OCI-LY7 (cell line): ENCODE measurements at regions not wholly inside any gene's neighbourhood (a gene's known extent, or its start where the extent isn't known, plus 50 kb on each side); places are given as distances from the start of the nearest gene placed in this dataset.

ENCODE experiments used
- BruUV-seq: library from RNA; stranded (reverse); fragments of 400-500 nt; replicated peaks from 2 replicates; lab custom pipeline; 2021; lab: Mats Ljungman, UMichigan
- CTCF ChIA-PET: fragments of 300-600 bp; sonication (Branson Sonifier 250); formaldehyde crosslinking; loops from one replicate; lab custom pipeline; 2022; ENCODE audit warnings: antibody characterized with exemption; ENCODE audit not compliant: unreplicated experiment; lab: Charles Lee
- POLR2A ChIA-PET: fragments of 300-600 bp; sonication (Branson Sonifier 250); formaldehyde crosslinking; loops from one replicate; lab custom pipeline; 2022; ENCODE audit warnings: antibody characterized with exemption; lab: Charles Lee
- DNase-seq: peaks from one replicate; pipeline ENCODE4 v3.0.0-alpha.2; 2015; ENCODE audit warnings: low spot score
- H2AFZ ChIP-seq: fragments of 200-600 bp; sonication (generic), shearing (Covaris generic); 2 replicates; pipeline ENCODE4 v1.6.1; 2014; ENCODE audit warnings: mild to moderate bottlenecking, antibody characterized with exemption, low read length, moderate library complexity
- H3K27ac ChIP-seq: fragments of 200-600 bp; sonication (generic); 2 replicates; pipeline ENCODE4 v1.5.1; 2014; ENCODE audit warnings: mixed run types, low read depth, mild to moderate bottlenecking, moderate library complexity, low read length, inconsistent platforms; ENCODE audit not compliant: poor library complexity, severe bottlenecking
- H3K36me3 ChIP-seq: fragments of 200-600 bp; sonication (generic); 2 replicates; pipeline ENCODE4 v1.6.1; 2014; ENCODE audit warnings: mild to moderate bottlenecking, antibody characterized with exemption, low read length, moderate library complexity, mixed read lengths; ENCODE audit not compliant: insufficient read depth
- H3K4me1 ChIP-seq: fragments of 200-600 bp; sonication (generic); 2 replicates; pipeline ENCODE4 v1.5.1; 2014; ENCODE audit warnings: mild to moderate bottlenecking, low read length; ENCODE audit not compliant: insufficient read depth, poor library complexity, severe bottlenecking
- H3K4me2 ChIP-seq: fragments of 200-600 bp; sonication (generic); 2 replicates; pipeline ENCODE4 v1.6.1; 2014; ENCODE audit warnings: mild to moderate bottlenecking, low read length
- H3K4me3 ChIP-seq: fragments of 200-600 bp; sonication (generic); 2 replicates; pipeline ENCODE4 v1.5.1; 2014; ENCODE audit warnings: mild to moderate bottlenecking, low read depth, low read length; ENCODE audit not compliant: poor library complexity, severe bottlenecking
- H3K79me2 ChIP-seq: fragments of 200-600 bp; sonication (generic); 2 replicates; pipeline ENCODE4 v1.6.1; 2016; ENCODE audit warnings: low read depth, mild to moderate bottlenecking, low read length, moderate library complexity, mixed read lengths; ENCODE audit not compliant: insufficient read depth
- H3K9me2 ChIP-seq: fragments of 200-600 bp; sonication (generic); 2 replicates; pipeline ENCODE4 v1.6.1; 2016; ENCODE audit warnings: mild to moderate bottlenecking, low read length, mixed read lengths; ENCODE audit not compliant: insufficient read depth
- H3K9me3 ChIP-seq: fragments of 200-600 bp; sonication (generic); 2 replicates; pipeline ENCODE4 v1.6.1; 2014; ENCODE audit warnings: mild to moderate bottlenecking, mixed run types, low read length, mixed read lengths
- H4K20me1 ChIP-seq: fragments of 200-600 bp; sonication (generic); 2 replicates; pipeline ENCODE4 v1.6.1; 2014; ENCODE audit warnings: mild to moderate bottlenecking, antibody characterized with exemption, low read length, moderate library complexity, mixed read lengths; ENCODE audit not compliant: insufficient read depth
- CTCF ChIP-seq: fragments of 200-600 bp; sonication (generic); conservative IDR thresholded peaks from 2 replicates; pipeline ENCODE4 v1.5.1; 2014; ENCODE audit warnings: mild to moderate bottlenecking, antibody characterized with exemption, low read length, moderate library complexity, mixed read lengths
- EZH2phosphoT487 ChIP-seq: fragments of 200-600 bp; sonication (generic); IDR thresholded peaks from 2 replicates; pipeline ENCODE4 v1.6.1; 2018; ENCODE audit warnings: low read depth, borderline replicate concordance, mild to moderate bottlenecking, mixed run types, antibody characterized with exemption, low read length, moderate library complexity, mixed read lengths
- intact Hi-C: fragments of 100-400 bp; cut with micrococcal nuclease; formaldehyde crosslinking; loops from one replicate; pipeline ENCODE4 v1.10.0; 2022; ENCODE audit not compliant: unreplicated experiment

GRCh38 chr2:240322231-240322955 is 113.1 kb upstream of the GPC1 start:
- H3K36me3 ChIP-seq: no peaks in the 10 kb centered on the region
- no peaks in the 10 kb centered on the region for H4K20me1 ChIP-seq
- H3K79me2 ChIP-seq: no peaks in the 10 kb centered on the region
- intact Hi-C loops: no loop called here
- no peak overlapping the region for H3K4me3 ChIP-seq
- ChIA-PET CTCF (no interaction called here), POLR2A (no interaction called here)
- no peak for DNase-seq
- no peaks in the 10 kb centered on the region for H3K4me1 ChIP-seq
- no peak overlapping the region for H3K27ac ChIP-seq
- H3K9me3 ChIP-seq: no peaks in the 10 kb centered on the region
- BruUV-seq: no TSS peak
- H3K9me2 ChIP-seq: no peaks in the 10 kb centered on the region
- TF ChIP-seq CTCF (no peak), EZH2phosphoT487 (no peak)
- no peak overlapping the region for H3K4me2 ChIP-seq
- H2AFZ ChIP-seq: no peak overlapping the region

GRCh38 chr2:240322991-240323390 is 112.5 kb upstream of the GPC1 start:
- ChIA-PET CTCF (no interaction called here), POLR2A (no interaction called here)
- Histone ChIP-seq H3K4me1 (no peaks in the 10 kb centered on the region), H3K27ac (no peak overlapping the region), H3K36me3 (no peaks in the 10 kb centered on the region), H3K9me2 (no peaks in the 10 kb centered on the region), H2AFZ (no peak overlapping the region), H3K79me2 (no peaks in the 10 kb centered on the region), H3K4me2 (no peak overlapping the region), H3K4me3 (no peak overlapping the region), H4K20me1 (no peaks in the 10 kb centered on the region), H3K9me3 (no peaks in the 10 kb centered on the region)
- intact Hi-C loops: no loop called here
- no peak for TF ChIP-seq EZH2phosphoT487
- no peak for TF ChIP-seq CTCF
- DNase-seq: no peak
- BruUV-seq: no TSS peak

- Histone ChIP-seq H3K4me1 (no peaks in the 10 kb centered on the region), H3K9me2 (no peaks in the 10 kb centered on the region), H3K79me2 (no peaks in the 10 kb centered on the region), H4K20me1 (no peaks in the 10 kb centered on the region), H3K4me2 (no peak overlapping the region), H2AFZ (no peak overlapping the region), H3K36me3 (no peaks in the 10 kb centered on the region), H3K4me3 (no peak overlapping the region), H3K27ac (no peak overlapping the region), H3K9me3 (no peaks in the 10 kb centered on the region)
- no TSS peak for BruUV-seq
- POLR2A ChIA-PET: no interaction called here
- no peak for TF ChIP-seq EZH2phosphoT487
- TF ChIP-seq CTCF: no peak
- CTCF ChIA-PET: no interaction called here
- DNase-seq: no peak
- intact Hi-C loops: no loop called here
Observed at GRCh38 chr2:240323601-240324291, 111.7 kb upstream of the GPC1 start.
